SK-N-SH treated with all-trans-retinoic acid at 6 μM for 48 hours (cell line): ENCODE measurements at regions not wholly inside any gene's neighbourhood (a gene's known extent, or its start where the extent isn't known, plus 50 kb on each side); places are given as distances from the start of the nearest gene placed in this dataset.

Experiments used
- ATAC-seq: fragments of 200-7000 bp; cut with Tn5 transposase; 3 replicates; pipeline ENCODE4 v1.9.1; 2020; ENCODE audit warnings: mild to moderate bottlenecking, moderate library complexity
- ARNTL ChIP-seq: fragments of 450-650 bp; formaldehyde crosslinking; IDR thresholded peaks from 2 replicates; pipeline ENCODE4 v1.5.0; 2020; ENCODE audit warnings: low read depth, mild to moderate bottlenecking, moderate library complexity, borderline replicate concordance
- BACH2 ChIP-seq: fragments of 250-450 bp; sonication (Bioruptor Pico); IDR thresholded peaks from 2 replicates; pipeline ENCODE4 v1.9.0; 2021; ENCODE audit warnings: mild to moderate bottlenecking, borderline replicate concordance
- CSDC2 ChIP-seq: fragments of 250-450 bp; sonication (Bioruptor Pico); IDR thresholded peaks from 2 replicates; pipeline ENCODE4 v1.5.0; 2020; ENCODE audit warnings: mild to moderate bottlenecking, moderate library complexity
- ESRRG ChIP-seq: fragments of 250-450 bp; sonication (Bioruptor Pico); IDR thresholded peaks from 2 replicates; pipeline ENCODE4 v1.6.1; 2021; ENCODE audit warnings: mild to moderate bottlenecking
- GLIS3 ChIP-seq: fragments of 250-450 bp; sonication (Bioruptor Pico); IDR thresholded peaks from 2 replicates; pipeline ENCODE4 v1.5.0; 2020; ENCODE audit warnings: mild to moderate bottlenecking, moderate library complexity
- ISL1 ChIP-seq: fragments of 250-450 bp; sonication (Bioruptor Pico); IDR thresholded peaks from 2 replicates; pipeline ENCODE4 v2.1.2; 2022; ENCODE audit warnings: mild to moderate bottlenecking, moderate library complexity
- OSR1 ChIP-seq: fragments of 250-450 bp; sonication (Bioruptor Pico); IDR thresholded peaks from 2 replicates; pipeline ENCODE4 v1.8.0; 2022; ENCODE audit warnings: moderate library complexity, mild to moderate bottlenecking, inconsistent platforms
- PPARA ChIP-seq: fragments of 250-450 bp; sonication (Bioruptor Pico); IDR thresholded peaks from 2 replicates; pipeline ENCODE4 v1.5.0; 2020; ENCODE audit warnings: mild to moderate bottlenecking, borderline replicate concordance
- RARB ChIP-seq: fragments of 250-450 bp; sonication (Bioruptor Pico); IDR thresholded peaks from 2 replicates; pipeline ENCODE4 v1.8.0; 2021; ENCODE audit warnings: mild to moderate bottlenecking, moderate library complexity
- SNAI2 ChIP-seq: fragments of 250-450 bp; sonication (Bioruptor Pico); IDR thresholded peaks from 2 replicates; pipeline ENCODE4 v1.5.0; 2020; ENCODE audit warnings: mild to moderate bottlenecking, moderate library complexity
- TOX ChIP-seq: fragments of 250-450 bp; sonication (Bioruptor Pico); IDR thresholded peaks from 2 replicates; pipeline ENCODE4 v1.8.0; 2021; ENCODE audit warnings: mild to moderate bottlenecking, moderate library complexity, borderline replicate concordance
- ZC3H10 ChIP-seq: fragments of 250-450 bp; sonication (Bioruptor Pico); IDR thresholded peaks from 2 replicates; pipeline ENCODE4 v1.5.1; 2021; ENCODE audit warnings: mild to moderate bottlenecking, moderate library complexity
- ZFP3 ChIP-seq: fragments of 250-450 bp; sonication (Bioruptor Pico); IDR thresholded peaks from 2 replicates; pipeline ENCODE4 v1.5.0; 2020; ENCODE audit warnings: mild to moderate bottlenecking, moderate library complexity
- ZFP30 ChIP-seq: fragments of 450-650 bp; formaldehyde crosslinking; IDR thresholded peaks from 2 replicates; pipeline ENCODE4 v1.5.0; 2022; ENCODE audit warnings: mild to moderate bottlenecking, moderate library complexity
- ZNF565 ChIP-seq: fragments of 450-650 bp; formaldehyde crosslinking; conservative IDR thresholded peaks from 2 replicates; pipeline ENCODE4 v1.5.0; 2020; ENCODE audit warnings: low read depth, mild to moderate bottlenecking, moderate library complexity
- ZNF70 ChIP-seq: fragments of 450-650 bp; formaldehyde crosslinking; IDR thresholded peaks from 2 replicates; pipeline ENCODE4 v1.5.0; 2020; ENCODE audit warnings: mild to moderate bottlenecking, moderate library complexity
- ZNF8 ChIP-seq: fragments of 450-650 bp; formaldehyde crosslinking; IDR thresholded peaks from 2 replicates; pipeline ENCODE4 v1.5.0; 2020; ENCODE audit warnings: mild to moderate bottlenecking, moderate library complexity
- TF ChIP-seq, protein P1 (sequence below): fragments of 250-450 bp; sonication (Bioruptor Pico); IDR thresholded peaks from 2 replicates; pipeline ENCODE4 v1.5.0; 2020; ENCODE audit warnings: mild to moderate bottlenecking, moderate library complexity
- TF ChIP-seq, protein P2 (sequence below): fragments of 250-450 bp; sonication (Bioruptor Pico); IDR thresholded peaks from 2 replicates; pipeline ENCODE4 v1.5.1; 2020; ENCODE audit warnings: low read depth, mild to moderate bottlenecking, moderate library complexity
- TF ChIP-seq, protein P3 (sequence below): fragments of 250-450 bp; sonication (Bioruptor Pico); IDR thresholded peaks from 2 replicates; pipeline ENCODE4 v1.5.1; 2021; ENCODE audit warnings: mild to moderate bottlenecking, moderate library complexity

DNA sequence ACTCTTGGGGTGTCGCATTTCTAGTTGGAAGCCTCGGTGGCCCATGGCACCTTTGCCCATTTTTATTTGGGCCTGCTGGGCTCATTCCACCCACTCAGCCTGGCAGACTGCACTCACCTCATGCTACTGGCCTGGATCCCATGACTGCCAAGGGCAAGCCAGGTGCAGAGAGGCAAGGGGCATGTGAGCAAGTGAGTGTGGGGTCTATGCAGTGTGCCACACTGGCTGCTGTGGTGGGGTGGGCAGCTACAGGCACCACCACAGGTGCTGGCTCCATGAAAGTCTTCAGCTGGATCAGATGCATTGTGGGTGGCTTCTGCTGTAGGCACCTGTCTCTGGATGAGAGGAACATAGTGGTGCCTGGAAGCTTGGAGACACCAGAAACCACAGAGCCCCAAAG lies 220.8 kb downstream of the POLR1F start:
- TF ChIP-seq SNAI2 (CRISPR knock-in tag) (no peak), ZC3H10 (CRISPR knock-in tag) (no peak), ZFP3 (no peak), RARB (CRISPR knock-in tag) (no peak), ESRRG (CRISPR knock-in tag) (no peak), PPARA (CRISPR knock-in tag) (no peak), ZNF565 (CRISPR knock-in tag) (no peak)
- TF ChIP-seq, all 23 proteins: peak for 0
- no peak for ATAC-seq

DNA sequence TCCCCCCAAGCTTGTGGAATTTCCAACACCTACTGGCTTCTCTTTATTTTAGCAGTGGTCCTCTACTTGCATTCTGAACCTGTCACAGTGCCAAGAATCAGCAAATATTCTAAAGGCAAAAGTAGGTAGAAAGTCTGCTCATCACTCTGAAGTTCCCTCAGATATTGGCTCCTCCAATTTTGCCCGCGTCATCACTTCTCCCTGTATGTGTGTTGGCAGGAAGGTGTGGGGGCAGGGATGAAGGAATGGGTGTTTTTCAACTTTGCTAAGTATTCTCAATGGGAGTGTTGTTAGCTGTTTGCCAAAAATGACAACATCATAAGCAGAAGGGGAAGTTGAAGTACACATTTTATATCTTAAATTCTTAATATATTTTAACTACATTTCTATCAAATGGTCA lies 226.2 kb downstream of the POLR1F start:
- no peak for ATAC-seq
- no peak for TF ChIP-seq BACH2 (CRISPR knock-in tag)
- TF ChIP-seq ZFP3: no peak
- no peak for TF ChIP-seq ZC3H10 (CRISPR knock-in tag)
- no peak for TF ChIP-seq GLIS3 (CRISPR knock-in tag)
- no peak for TF ChIP-seq PPARA (CRISPR knock-in tag)
- TF ChIP-seq, protein P1, sequence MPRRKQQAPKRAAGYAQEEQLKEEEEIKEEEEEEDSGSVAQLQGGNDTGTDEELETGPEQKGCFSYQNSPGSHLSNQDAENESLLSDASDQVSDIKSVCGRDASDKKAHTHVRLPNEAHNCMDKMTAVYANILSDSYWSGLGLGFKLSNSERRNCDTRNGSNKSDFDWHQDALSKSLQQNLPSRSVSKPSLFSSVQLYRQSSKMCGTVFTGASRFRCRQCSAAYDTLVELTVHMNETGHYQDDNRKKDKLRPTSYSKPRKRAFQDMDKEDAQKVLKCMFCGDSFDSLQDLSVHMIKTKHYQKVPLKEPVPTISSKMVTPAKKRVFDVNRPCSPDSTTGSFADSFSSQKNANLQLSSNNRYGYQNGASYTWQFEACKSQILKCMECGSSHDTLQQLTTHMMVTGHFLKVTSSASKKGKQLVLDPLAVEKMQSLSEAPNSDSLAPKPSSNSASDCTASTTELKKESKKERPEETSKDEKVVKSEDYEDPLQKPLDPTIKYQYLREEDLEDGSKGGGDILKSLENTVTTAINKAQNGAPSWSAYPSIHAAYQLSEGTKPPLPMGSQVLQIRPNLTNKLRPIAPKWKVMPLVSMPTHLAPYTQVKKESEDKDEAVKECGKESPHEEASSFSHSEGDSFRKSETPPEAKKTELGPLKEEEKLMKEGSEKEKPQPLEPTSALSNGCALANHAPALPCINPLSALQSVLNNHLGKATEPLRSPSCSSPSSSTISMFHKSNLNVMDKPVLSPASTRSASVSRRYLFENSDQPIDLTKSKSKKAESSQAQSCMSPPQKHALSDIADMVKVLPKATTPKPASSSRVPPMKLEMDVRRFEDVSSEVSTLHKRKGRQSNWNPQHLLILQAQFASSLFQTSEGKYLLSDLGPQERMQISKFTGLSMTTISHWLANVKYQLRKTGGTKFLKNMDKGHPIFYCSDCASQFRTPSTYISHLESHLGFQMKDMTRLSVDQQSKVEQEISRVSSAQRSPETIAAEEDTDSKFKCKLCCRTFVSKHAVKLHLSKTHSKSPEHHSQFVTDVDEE: no peak
- no peak for TF ChIP-seq CSDC2
- TF ChIP-seq, protein P2, sequence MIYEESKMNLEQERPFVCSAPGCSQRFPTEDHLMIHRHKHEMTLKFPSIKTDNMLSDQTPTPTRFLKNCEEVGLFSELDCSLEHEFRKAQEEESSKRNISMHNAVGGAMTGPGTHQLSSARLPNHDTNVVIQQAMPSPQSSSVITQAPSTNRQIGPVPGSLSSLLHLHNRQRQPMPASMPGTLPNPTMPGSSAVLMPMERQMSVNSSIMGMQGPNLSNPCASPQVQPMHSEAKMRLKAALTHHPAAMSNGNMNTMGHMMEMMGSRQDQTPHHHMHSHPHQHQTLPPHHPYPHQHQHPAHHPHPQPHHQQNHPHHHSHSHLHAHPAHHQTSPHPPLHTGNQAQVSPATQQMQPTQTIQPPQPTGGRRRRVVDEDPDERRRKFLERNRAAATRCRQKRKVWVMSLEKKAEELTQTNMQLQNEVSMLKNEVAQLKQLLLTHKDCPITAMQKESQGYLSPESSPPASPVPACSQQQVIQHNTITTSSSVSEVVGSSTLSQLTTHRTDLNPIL (CRISPR knock-in tag): no peak
- no peak for TF ChIP-seq ISL1 (CRISPR knock-in tag)
- TF ChIP-seq, protein P3, sequence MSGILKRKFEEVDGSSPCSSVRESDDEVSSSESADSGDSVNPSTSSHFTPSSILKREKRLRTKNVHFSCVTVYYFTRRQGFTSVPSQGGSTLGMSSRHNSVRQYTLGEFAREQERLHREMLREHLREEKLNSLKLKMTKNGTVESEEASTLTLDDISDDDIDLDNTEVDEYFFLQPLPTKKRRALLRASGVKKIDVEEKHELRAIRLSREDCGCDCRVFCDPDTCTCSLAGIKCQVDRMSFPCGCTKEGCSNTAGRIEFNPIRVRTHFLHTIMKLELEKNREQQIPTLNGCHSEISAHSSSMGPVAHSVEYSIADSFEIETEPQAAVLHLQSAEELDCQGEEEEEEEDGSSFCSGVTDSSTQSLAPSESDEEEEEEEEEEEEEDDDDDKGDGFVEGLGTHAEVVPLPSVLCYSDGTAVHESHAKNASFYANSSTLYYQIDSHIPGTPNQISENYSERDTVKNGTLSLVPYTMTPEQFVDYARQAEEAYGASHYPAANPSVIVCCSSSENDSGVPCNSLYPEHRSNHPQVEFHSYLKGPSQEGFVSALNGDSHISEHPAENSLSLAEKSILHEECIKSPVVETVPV: no peak
- TF ChIP-seq RARB (CRISPR knock-in tag): no peak
- no peak for TF ChIP-seq TOX (CRISPR knock-in tag)
- no peak for TF ChIP-seq SNAI2 (CRISPR knock-in tag)
- no peak for TF ChIP-seq ZNF70

DNA sequence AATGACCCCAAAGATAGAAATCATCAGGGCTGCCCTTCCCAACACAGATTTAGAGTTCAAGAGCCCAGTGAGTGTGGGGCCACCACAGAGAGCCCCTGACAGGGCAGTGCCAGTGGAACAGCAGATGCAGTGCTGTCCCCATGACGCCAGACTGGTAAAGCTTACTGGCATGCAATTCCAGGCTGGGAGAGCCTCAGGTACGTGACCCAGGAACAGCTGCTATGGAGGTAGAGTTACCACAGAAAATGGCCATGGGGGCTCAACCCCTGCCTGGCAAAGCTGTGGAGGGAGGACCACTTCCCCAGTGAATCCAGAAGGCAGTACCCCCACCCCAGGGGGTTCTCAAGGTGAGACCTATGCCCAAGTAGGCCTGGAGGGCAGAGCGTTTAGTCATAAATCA lies 228.5 kb downstream of the POLR1F start:
- TF ChIP-seq ZNF70 (no peak), ZFP3 (no peak), BACH2 (CRISPR knock-in tag) (no peak), ZNF8 (no peak), RARB (CRISPR knock-in tag) (no peak), ISL1 (CRISPR knock-in tag) (no peak), SNAI2 (CRISPR knock-in tag) (no peak), ESRRG (CRISPR knock-in tag) (no peak), TOX (CRISPR knock-in tag) (no peak), CSDC2 (no peak), ZFP30 (CRISPR knock-in tag) (no peak), ZNF565 (CRISPR knock-in tag) (no peak), ZC3H10 (CRISPR knock-in tag) (no peak)
- TF ChIP-seq, protein P2 (CRISPR knock-in tag): no peak
- TF ChIP-seq, protein P3: no peak

DNA sequence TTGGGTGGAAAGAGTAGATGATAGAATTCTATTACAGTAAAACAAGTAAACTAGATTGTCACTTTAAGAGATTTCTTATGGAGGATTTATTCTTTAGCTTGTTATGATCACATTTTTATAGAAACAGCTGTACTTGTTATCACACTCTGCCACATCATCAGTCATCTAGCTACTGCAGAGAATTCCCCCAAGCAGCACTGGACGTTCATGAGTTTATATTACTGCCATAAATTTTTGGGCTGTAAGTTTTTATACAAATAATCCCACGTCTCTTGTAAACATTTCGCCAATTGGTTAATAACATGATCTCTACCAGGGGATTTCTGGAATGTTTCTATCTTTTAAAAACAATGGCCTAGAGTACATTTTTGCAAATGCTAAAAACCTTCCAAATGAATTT lies 238.8 kb downstream of the POLR1F start:
- TF ChIP-seq OSR1 (no peak), RARB (CRISPR knock-in tag) (no peak), SNAI2 (CRISPR knock-in tag) (no peak), ARNTL (CRISPR knock-in tag) (no peak), ZFP30 (CRISPR knock-in tag) (no peak), CSDC2 (no peak)
- ATAC-seq: no peak

More for the DNA sequence above, 228.5 kb downstream of the POLR1F start:
- no peak for ATAC-seq
